GM12801 (cell line): ENCODE measurements at regions not wholly inside any gene's neighbourhood (a gene's known extent, or its start where the extent isn't known, plus 50 kb on each side); places are given as distances from the start of the nearest gene placed in this dataset.

ENCODE experiments used
- TF ChIP-seq, protein P1 (sequence below): IDR thresholded peaks from one replicate; pipeline ENCODE4 v1.5.1; 2011; ENCODE audit warnings: control low read depth; ENCODE audit not compliant: insufficient read length; ENCODE audit errors: extremely low read depth

DNA sequence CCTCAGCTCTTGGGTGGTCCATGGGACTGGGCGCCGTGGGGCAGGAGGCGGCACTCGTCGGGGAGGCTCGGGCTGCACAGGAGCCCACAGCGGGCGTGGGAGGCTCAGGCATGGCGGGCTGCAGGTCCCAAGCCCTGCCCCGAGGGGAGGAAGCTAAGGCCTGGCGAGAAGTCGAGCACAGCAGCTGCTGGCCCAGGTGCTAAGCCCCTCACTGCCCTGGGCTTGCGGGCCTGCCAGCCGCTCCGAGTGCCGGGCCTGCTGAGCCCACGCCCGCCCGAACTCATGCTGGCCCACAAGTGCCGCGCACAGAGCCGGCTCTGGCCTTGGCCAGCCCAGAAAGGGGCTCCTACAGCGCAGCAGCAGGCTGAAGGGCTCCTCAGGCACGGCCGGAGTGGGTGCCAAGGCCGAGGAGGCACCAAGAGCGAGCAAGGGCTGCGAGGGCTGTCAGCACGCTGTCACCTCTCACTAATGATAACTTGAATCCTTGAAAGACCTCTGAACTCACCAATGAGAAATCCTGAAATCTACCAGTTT is 1506.8 kb upstream of the WWC1 start:
- TF ChIP-seq, protein P1, sequence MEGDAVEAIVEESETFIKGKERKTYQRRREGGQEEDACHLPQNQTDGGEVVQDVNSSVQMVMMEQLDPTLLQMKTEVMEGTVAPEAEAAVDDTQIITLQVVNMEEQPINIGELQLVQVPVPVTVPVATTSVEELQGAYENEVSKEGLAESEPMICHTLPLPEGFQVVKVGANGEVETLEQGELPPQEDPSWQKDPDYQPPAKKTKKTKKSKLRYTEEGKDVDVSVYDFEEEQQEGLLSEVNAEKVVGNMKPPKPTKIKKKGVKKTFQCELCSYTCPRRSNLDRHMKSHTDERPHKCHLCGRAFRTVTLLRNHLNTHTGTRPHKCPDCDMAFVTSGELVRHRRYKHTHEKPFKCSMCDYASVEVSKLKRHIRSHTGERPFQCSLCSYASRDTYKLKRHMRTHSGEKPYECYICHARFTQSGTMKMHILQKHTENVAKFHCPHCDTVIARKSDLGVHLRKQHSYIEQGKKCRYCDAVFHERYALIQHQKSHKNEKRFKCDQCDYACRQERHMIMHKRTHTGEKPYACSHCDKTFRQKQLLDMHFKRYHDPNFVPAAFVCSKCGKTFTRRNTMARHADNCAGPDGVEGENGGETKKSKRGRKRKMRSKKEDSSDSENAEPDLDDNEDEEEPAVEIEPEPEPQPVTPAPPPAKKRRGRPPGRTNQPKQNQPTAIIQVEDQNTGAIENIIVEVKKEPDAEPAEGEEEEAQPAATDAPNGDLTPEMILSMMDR = no peak

DNA sequence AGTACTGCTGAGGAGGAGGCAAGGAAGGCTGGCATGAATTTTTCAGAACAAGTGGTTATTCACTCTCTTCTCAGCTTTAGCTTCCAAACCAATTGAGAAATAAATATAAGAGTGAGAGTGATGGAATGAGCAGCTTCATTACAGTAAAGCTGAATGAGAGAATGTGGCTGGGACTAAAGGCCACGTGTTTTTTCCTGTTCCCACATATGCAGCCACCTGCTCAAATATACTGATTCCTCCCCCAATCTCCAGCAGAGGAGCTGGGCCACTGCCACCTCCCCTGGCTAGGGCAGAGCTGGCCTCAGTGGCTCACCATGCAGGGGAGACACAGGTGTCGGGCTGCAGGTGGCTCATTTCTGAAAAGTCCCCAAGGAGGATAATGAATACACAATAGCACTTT is 1505.3 kb upstream of the WWC1 start:
- TF ChIP-seq, protein P1 = no peak

DNA sequence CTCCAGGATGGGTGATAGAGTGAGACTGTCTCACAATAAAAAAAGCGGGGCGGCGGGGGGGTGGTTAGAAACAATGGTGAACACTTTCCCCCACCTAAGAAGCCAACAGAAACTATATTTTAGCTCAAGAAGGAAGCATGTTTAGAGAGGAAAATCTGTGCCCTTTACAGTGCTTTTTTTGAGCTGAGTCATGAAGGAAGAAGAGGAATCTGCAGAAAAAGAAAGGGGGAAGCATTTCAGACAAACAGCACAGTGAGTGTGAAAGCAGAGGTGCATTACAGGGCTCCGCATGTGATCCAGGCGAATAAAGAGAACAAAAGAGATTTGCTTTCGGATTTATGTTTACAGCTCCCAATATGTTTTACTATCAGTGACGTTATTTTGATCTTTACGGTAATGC is 1504.6 kb upstream of the WWC1 start:
- TF ChIP-seq, protein P1 = no peak

DNA sequence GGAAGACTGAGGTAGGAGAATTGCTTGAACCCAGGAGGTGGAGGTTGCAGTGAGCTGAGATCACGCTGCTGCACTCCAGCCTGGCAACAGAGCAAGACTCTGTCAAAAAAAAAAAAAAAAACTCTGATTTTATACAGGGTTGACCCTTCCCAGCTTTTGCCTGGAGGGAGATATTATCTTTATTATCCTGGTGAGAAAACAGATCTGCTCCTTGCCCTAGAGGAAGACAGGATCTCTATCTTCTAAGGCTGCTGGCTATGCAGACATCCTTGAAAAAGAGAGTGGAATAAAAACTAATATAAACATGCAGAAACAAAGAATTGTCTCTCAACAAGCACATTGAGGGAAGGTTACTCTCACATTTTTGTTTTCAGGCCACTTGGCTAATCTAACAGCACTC is 1503.4 kb upstream of the WWC1 start:
- TF ChIP-seq, protein P1 = no peak

DNA sequence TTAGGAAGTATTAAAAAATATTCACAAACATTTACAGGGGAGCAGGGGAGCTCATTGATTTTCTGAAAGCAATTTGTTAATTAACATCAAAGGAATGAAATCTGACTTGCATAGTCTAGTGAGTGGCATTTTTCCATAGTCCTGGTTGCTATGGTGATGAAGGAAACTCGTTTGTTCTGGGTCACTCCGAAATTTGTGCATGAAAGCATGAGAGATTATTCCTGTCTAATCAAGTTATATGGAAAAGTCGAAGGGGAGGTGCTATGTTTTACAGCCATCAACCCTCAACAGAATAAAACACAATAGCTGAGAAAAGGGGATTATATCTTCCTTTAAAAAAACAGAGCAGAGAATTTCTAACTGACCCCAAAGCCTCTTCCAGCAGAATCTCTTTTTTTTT is 1495.7 kb upstream of the WWC1 start:
- TF ChIP-seq, protein P1 = no peak

DNA sequence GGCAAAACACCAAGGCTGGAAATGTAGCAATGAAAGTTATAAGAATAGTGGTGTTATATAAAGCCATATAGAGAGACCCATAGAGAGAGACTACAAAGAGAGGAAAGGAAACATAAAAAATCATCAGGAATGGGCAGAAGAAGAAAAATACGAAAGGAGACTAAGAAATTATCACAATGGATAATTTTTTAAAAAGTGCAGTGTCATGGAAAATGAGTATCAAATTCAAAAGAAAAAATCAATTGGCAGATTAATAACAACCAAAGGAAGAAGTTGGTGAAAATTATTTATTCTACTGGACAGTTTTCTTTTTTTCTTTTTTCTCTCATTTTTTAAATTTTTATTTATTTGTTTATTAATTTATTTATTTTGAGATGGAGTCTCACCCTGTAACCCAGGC is 1488.4 kb upstream of the WWC1 start:
- TF ChIP-seq, protein P1 = no peak

DNA sequence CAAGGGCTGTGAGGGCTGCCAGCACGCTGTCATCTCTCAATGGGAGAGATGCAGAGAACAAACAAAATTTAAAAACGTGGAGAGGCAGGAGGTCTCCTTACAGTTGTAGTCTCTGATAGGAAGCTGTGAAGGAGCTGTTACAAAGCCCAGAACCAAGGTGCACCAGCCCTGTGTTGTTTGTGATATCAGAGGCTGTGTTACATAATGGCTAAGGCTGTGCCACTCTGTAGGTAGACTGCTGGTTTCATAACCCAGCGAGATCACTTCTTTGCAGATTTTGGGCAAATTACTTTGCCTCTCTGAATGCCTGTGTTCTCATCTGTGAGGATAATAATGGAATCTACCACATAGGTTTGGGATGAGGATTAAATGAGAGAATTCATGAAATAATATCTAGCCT is 1480.7 kb upstream of the WWC1 start:
- TF ChIP-seq, protein P1 = no peak

DNA sequence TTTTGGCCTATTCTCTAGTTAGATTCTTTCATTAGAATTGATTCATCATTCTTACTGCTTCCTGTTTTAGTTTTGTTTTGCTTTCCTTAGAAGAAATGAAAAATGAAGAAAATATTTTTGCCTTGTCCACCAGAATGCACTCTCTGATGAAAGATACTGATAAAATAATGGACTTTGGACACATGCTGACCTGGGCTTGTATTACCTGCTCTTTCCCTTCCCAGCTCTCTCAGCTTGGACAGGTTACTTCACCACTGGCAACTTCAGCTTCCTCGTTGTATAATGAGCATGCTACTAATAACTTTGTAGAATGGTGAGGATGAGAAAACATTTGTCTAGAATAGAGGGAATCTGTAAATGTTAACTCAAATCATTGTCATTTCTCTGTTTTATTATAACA is 1468.1 kb upstream of the WWC1 start:
- TF ChIP-seq, protein P1 = no peak
